IPS DF 6.9 (cell line): ENCODE measurements at regions not wholly inside any gene's neighbourhood (a gene's known extent, or its start where the extent isn't known, plus 50 kb on each side); places are given as distances from the start of the nearest gene placed in this dataset.
"Not testable (repeated sequence)": the region's sequence is repeated elsewhere in the genome, so short reads cannot be mapped to it uniquely, and the experiment has no call there.

Source experiments
- DNase-seq: peaks from one replicate; pipeline ENCODE4 v3.0.0-alpha.2; 2013; ENCODE audit warnings: low read depth, low spot score
- H3K27ac ChIP-seq: one replicate; pipeline ENCODE4 v1.5.1; 2013; ENCODE audit warnings: low read length, control low read depth
- H3K27me3 ChIP-seq: 2 replicates; pipeline ENCODE4 v1.6.1; 2013; ENCODE audit warnings: mild to moderate bottlenecking, low read length; ENCODE audit not compliant: control insufficient read depth, insufficient read depth
- H3K36me3 ChIP-seq: 2 replicates; pipeline ENCODE4 v1.6.1; 2013; ENCODE audit warnings: low read length; ENCODE audit not compliant: control insufficient read depth, insufficient read depth
- H3K4me1 ChIP-seq: 2 replicates; pipeline ENCODE4 v1.6.1; 2013; ENCODE audit warnings: low read length; ENCODE audit not compliant: control insufficient read depth, insufficient read depth
- H3K4me3 ChIP-seq: 2 replicates; pipeline ENCODE4 v1.5.1; 2013; ENCODE audit warnings: mild to moderate bottlenecking, low read length
- H3K9me3 ChIP-seq: 2 replicates; pipeline ENCODE4 v1.6.1; 2013; ENCODE audit warnings: low read length, inconsistent platforms; ENCODE audit not compliant: control insufficient read depth, insufficient read depth
- WGBS: extraction: QIAGEN DNeasy Blood & Tissue Kit; methylation state at CpG from one replicate; pipeline ENCODE4 v1.1.7; 2013; ENCODE audit warnings: mixed read lengths, missing lambda C conversion rate; ENCODE audit not compliant: insufficient read length, insufficient coverage; 5-methylcytosine and 5-hydroxymethylcytosine counted together

DNA sequence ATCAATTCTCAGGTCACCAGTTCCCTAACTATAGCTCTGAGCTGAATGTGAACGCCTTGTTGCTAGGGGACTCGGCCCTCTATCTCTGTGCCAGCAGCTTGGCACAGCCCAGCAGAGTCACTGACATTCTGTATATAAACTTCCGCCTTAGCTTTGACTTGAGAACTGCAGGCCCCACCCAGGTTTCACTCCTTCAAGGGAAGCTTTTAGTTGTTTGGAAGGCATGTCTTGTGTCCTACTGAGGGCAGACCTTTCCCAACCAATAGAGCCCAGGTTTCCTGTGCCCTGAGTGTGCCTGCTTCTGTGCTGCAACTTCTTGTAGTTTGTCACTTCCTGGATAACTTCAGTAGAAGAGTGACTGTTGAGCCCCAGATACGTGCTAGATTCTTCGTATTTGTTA is 228.8 kb upstream of the PRSS1 start:
- H3K27ac ChIP-seq, DNase-seq, H3K4me3 ChIP-seq, H3K9me3 ChIP-seq, H3K36me3 ChIP-seq, H3K4me1 ChIP-seq, H3K27me3 ChIP-seq: not testable (repeated sequence)
- WGBS: no CpG with 5 or more reads among the region's 5 CpGs

DNA sequence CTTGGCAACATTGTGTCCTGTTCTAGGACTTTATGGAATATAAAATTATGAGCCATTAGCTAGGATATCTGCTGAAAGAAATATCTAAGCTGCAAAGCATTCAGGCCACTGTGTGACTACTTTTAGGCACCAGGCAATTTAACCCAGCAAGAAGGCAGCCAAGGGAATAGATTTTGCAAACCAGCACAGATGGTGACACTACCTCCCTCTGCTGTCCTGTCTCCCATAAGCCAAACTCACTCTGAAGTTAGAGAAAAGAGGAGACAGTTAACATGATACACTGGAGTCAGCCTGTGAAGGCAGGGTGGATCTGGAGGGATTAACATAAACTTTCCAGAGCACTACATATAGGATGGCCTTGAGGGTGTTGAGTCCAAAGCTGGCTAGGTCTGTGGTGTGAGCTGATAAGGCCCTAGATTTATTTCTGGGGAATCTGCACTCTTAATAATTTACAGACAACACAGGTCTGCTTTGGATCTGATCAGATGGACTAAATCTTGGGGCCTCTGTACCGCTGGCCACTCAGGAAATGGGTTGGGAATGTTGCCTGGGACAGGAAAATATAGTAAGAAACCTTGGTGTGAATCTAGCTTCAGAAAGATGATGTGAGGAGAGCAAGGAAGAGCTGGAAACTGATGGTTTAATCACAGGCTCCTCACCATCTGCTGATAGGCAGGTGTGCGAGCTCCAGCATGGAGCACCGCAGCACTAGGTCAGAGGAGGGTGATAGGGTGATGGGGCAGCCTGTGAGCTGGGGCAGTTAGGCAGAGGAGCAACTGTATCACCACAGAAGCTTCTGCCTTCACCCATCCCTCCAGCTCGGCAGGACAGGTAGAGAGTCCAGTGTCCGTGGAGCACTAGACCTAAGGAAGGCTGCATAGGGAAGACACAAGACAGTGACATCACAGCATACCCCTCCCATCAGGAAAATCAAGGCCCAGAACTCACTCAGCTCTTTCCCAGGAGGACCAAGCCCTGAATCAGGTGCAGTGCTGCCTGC is 229.9 kb upstream of the PRSS1 start:
- no peaks in the 10 kb centered on the region for H3K9me3 ChIP-seq
- DNase-seq: no peak
- no CpG with 5 or more reads among the region's 5 CpGs for WGBS
- H3K27ac ChIP-seq: no peak overlapping the region
- no peaks in the 10 kb centered on the region for H3K36me3 ChIP-seq
- no peaks in the 10 kb centered on the region for H3K27me3 ChIP-seq
- H3K4me3 ChIP-seq: no peak overlapping the region
- no peaks in the 10 kb centered on the region for H3K4me1 ChIP-seq

DNA sequence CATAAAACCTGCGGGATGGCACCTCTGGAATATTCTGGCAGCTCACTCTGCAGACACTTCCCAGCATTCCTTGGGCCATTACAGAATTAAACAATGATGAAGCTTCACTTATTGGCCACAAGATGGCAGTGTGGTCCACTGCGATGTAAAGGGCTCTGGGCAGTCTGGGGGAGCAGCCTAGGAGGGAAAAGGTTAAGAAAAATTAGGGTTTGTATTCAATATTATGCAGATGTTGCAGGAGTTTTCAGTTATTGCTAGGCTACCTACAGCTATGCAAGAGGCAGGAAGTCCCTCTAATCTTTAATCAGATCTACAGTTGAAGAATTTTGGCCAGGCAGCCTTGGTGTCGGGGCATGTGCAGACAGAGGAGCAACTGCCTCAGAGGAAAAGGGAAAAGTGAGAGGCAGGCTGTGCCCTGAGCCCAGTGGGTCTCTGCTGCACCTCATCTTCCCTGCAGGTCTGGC is 233.2 kb upstream of the PRSS1 start:
- Histone ChIP-seq H3K27me3 (no peaks in the 10 kb centered on the region), H3K4me3 (no peak overlapping the region), H3K36me3 (no peaks in the 10 kb centered on the region), H3K9me3 (no peaks in the 10 kb centered on the region), H3K27ac (no peak overlapping the region), H3K4me1 (no peaks in the 10 kb centered on the region)
- peak; percentile 67 for DNase-seq
- WGBS: no CpG with 5 or more reads among the region's 3 CpGs

DNA sequence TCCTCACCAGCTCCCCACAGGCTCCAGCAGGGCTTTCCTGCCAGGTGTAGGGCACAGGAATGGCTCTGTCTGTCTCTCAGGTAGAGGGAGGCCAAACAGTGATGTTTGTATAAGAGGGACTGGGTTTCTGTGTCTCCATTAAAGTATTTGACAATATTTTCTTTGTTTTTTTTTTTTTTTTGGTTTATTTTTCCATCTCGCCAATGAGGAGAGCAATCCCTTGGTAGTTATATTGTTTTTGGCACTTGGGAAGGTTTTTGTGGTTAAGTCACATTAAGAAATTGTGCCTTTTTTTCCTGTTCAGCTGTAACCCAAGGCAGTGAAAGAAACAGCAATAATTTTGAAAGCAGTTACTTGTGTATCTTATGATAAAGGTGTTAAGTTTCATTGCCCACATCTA is 234.6 kb upstream of the PRSS1 start:
- H3K27ac ChIP-seq, H3K4me3 ChIP-seq, DNase-seq, H3K36me3 ChIP-seq, H3K9me3 ChIP-seq, H3K27me3 ChIP-seq, H3K4me1 ChIP-seq: not testable (repeated sequence)
- WGBS: no CpG with 5 or more reads among the region's 1 CpG

DNA sequence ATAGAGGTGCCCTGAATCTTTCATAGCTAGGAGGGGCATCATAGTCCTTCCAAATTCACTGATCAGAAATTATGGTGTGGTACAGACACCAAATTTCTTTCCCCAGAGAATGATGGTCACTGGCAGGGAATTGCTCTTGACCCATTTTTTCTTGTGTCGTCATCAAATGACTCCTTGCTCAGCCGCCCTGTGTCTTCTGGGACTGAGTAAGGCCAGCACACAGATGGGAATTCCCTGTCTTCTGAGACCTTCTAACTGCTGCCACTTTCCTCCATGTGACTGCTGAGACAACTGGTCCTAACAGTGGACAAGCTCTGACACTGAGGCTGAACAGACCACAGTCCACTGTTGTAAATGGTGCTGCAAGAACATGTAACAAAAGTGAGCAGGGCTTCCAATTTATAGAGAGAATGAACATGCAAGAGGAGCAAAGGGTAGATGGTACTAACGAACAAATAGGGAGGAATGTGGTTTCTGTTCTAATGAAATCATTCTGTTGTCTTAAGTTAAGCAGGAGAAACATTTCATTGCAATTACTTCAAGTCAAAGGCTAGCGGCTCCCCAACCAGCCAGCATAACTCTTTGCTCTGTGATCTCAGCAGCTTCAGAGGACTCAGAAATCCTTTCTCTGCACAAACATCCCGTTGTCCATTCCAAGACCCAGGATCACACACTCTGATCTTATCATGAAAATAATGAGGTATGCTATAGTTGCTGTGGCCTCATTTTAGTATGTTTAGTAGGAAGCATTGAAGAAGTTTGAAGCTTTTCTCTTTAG is 235.9 kb upstream of the PRSS1 start:
- Histone ChIP-seq H3K27ac (no peak overlapping the region), H3K4me1 (no peaks in the 10 kb centered on the region), H3K36me3 (no peaks in the 10 kb centered on the region), H3K9me3 (no peaks in the 10 kb centered on the region), H3K27me3 (no peaks in the 10 kb centered on the region), H3K4me3 (no peak overlapping the region)
- DNase-seq: no peak
- WGBS: no CpG with 5 or more reads among the region's 5 CpGs

DNA sequence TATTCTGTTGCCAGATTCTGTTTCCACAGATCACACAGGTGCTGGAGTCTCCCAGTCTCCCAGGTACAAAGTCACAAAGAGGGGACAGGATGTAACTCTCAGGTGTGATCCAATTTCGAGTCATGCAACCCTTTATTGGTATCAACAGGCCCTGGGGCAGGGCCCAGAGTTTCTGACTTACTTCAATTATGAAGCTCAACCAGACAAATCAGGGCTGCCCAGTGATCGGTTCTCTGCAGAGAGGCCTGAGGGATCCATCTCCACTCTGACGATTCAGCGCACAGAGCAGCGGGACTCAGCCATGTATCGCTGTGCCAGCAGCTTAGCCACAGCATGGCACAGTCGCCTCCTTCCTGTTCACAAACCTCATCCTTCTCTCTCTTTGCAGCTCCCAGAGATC is 237.5 kb upstream of the PRSS1 start:
- no peaks in the 10 kb centered on the region for H3K4me1 ChIP-seq
- H3K36me3 ChIP-seq: no peaks in the 10 kb centered on the region
- H3K27me3 ChIP-seq: no peaks in the 10 kb centered on the region
- H3K9me3 ChIP-seq: no peaks in the 10 kb centered on the region
- DNase-seq: no peak
- WGBS: no CpG with 5 or more reads among the region's 7 CpGs
- H3K27ac ChIP-seq: no peak overlapping the region
- H3K4me3 ChIP-seq: no peak overlapping the region

DNA sequence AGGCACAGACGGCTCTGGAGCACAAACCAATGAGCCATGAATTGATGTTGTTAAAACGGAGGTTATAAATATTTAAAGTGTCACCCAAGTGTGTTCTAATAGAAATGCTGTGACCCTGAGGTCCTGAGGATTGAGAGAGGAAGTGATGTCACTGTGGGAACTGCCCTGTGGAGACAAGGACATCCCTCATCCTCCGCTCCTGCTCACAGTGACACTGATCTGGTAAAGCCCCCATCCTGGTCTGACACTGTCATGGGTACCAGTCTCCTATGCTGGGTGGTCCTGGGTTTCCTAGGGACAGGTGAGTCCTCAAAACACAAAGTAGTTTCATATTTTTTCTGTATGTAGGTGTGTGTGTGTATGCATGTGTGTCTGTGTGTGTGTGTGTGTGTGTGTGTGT is 237.9 kb upstream of the PRSS1 start:
- Histone ChIP-seq H3K4me3 (no peak overlapping the region), H3K36me3 (no peaks in the 10 kb centered on the region), H3K9me3 (no peaks in the 10 kb centered on the region), H3K4me1 (no peaks in the 10 kb centered on the region), H3K27ac (no peak overlapping the region), H3K27me3 (no peaks in the 10 kb centered on the region)
- DNase-seq: no peak
- WGBS: no CpG with 5 or more reads among the region's 3 CpGs

DNA sequence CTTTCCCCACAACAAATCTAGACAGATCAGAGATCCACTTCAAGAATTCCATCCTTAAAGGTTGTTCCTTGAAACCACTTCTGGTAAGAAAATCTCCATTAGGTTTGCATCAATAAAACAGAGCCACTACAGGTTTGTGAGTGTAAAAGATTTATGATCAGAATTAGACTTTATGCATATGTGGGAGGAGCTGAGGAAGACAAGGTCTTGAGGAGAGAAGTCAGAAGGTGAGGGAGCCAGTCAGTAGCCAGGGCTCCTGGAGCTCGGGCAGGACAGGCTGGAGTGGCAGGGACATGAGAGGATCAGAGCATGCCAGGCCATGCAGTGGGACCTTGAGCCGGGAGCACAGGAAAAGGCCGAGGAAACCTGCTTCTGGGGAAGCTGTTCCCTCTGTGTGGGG is 240.0 kb upstream of the PRSS1 start:
- H3K27me3 ChIP-seq, H3K4me1 ChIP-seq, H3K36me3 ChIP-seq, H3K4me3 ChIP-seq, H3K9me3 ChIP-seq, H3K27ac ChIP-seq, DNase-seq: not testable (repeated sequence)
- no CpG with 5 or more reads among the region's 3 CpGs for WGBS

DNA sequence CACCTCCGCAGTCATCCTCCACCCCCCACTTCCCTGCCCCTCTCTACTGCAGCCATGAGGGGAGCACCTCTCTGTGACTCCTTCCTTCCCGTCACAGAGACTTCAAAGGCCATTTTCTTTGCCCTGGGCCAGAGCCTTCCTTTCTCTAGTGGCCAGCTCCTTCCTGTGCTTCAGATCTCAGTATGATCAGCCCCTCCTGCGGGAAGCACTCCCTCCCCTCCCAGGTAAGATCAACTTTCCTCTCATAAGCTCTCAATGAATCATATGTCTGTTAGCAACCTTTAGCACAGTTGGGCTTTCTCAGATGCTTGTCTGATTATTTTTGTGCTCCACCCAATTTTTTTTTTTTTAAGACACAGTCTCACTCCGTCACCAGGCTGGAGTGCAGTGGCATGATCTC is 241.0 kb upstream of the PRSS1 start:
- WGBS: no CpG with 5 or more reads among the region's 4 CpGs
- Histone ChIP-seq H3K27me3 (no peaks in the 10 kb centered on the region), H3K4me1 (no peaks in the 10 kb centered on the region), H3K9me3 (no peaks in the 10 kb centered on the region), H3K27ac (no peak overlapping the region), H3K4me3 (no peak overlapping the region), H3K36me3 (no peaks in the 10 kb centered on the region)
- DNase-seq: no peak

DNA sequence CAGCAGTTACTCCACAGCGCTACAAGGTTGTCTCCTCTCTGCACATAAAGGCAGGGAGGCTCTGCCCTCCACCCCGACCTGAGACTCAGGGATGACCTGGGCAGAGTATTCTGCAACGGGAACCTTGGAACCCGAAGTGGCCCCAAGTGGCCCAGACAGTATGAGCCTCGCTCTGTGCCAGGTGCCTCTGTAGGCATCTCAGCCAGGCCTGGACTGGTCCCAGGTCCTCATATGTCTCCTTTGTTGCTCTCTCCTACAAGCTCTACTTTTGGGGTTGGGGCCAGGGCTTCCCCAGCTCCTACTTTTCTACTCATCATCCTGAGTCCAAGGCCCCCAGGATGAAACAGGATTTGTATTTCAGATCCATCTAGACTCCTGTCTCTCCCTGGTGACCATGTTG is 241.5 kb upstream of the PRSS1 start:
- no peaks in the 10 kb centered on the region for H3K27me3 ChIP-seq
- no CpG with 5 or more reads among the region's 5 CpGs for WGBS
- H3K27ac ChIP-seq: no peak overlapping the region
- H3K36me3 ChIP-seq: no peaks in the 10 kb centered on the region
- H3K9me3 ChIP-seq: no peaks in the 10 kb centered on the region
- H3K4me3 ChIP-seq: no peak overlapping the region
- DNase-seq: no peak
- H3K4me1 ChIP-seq: no peaks in the 10 kb centered on the region
